Astrocyte (in vitro differentiated cells and primary cell): ENCODE measurements at regions not wholly inside any gene's neighbourhood (a gene's known extent, or its start where the extent isn't known, plus 50 kb on each side); places are given as distances from the start of the nearest gene placed in this dataset.

Experiments used
- CTCF ChIP-seq: IDR thresholded peaks from 2 replicates; pipeline ENCODE4 v1.5.1; 2011; ENCODE audit warnings: low read depth, mild to moderate bottlenecking, inconsistent platforms, low read length, moderate library complexity; ENCODE audit not compliant: insufficient read depth
- EZH2 ChIP-seq: IDR thresholded peaks from 2 replicates; pipeline ENCODE4 v1.6.1; 2012; ENCODE audit warnings: mild to moderate bottlenecking, low read length, inconsistent platforms; ENCODE audit not compliant: insufficient read depth

DNA sequence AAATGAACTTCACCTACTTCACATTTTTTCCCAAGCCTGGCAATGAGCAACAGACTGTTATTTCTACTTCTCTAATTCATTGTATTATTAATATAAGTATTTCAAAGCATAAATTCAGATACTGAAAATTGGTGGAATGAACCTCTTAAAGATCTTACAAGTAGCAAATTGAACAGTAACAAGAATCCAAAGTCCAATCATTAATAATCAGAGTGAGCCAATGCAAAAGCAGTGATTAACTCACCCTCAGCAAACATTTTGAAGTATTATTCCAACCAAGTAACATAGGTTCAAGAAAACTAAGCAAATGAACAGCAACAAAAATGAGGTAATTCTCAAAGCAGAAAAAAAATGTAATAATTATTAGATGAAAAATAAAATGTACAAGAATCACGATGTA is 288.1 kb upstream of the ZC3H15 start:
- TF ChIP-seq EZH2: no peak
- no peak for TF ChIP-seq CTCF
